ENCODE measurements at regions not wholly inside any gene's neighbourhood (a gene's known extent, or its start where the extent isn't known, plus 50 kb on each side); places are given as distances from the start of the nearest gene placed in this dataset.

DNA sequence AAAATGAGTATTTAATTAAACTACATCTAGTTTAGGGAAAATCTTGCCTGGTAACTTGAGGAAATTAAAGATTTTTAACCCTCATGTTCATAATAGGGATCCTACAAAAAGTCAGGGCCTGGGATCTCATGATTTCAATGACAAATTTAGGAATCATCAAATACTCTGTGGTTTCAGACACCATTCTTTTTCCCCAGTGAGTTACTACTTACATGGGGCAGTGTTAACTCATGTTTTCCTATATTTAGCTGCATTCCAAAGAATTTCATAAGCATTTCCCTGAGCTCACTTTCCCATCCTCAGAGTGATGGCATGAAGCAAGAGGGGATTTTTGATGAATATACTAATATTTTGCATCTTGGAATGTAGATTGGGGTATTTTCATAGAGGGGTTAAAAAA, 321.7 kb downstream of the CENPW start (continued):
- TF ChIP-seq, protein P1, sequence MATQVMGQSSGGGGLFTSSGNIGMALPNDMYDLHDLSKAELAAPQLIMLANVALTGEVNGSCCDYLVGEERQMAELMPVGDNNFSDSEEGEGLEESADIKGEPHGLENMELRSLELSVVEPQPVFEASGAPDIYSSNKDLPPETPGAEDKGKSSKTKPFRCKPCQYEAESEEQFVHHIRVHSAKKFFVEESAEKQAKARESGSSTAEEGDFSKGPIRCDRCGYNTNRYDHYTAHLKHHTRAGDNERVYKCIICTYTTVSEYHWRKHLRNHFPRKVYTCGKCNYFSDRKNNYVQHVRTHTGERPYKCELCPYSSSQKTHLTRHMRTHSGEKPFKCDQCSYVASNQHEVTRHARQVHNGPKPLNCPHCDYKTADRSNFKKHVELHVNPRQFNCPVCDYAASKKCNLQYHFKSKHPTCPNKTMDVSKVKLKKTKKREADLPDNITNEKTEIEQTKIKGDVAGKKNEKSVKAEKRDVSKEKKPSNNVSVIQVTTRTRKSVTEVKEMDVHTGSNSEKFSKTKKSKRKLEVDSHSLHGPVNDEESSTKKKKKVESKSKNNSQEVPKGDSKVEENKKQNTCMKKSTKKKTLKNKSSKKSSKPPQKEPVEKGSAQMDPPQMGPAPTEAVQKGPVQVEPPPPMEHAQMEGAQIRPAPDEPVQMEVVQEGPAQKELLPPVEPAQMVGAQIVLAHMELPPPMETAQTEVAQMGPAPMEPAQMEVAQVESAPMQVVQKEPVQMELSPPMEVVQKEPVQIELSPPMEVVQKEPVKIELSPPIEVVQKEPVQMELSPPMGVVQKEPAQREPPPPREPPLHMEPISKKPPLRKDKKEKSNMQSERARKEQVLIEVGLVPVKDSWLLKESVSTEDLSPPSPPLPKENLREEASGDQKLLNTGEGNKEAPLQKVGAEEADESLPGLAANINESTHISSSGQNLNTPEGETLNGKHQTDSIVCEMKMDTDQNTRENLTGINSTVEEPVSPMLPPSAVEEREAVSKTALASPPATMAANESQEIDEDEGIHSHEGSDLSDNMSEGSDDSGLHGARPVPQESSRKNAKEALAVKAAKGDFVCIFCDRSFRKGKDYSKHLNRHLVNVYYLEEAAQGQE (IDR thresholded peaks at IDR 0.05; ENCODE audit: low read depth), result no peak
- no peak for TF ChIP-seq FOSL1 (IDR thresholded peaks at IDR 0.05; ENCODE audit: low read depth)
- no peak for TF ChIP-seq POLR2A (IDR thresholded peaks at IDR 0.05; ENCODE audit: borderline replicate concordance, extremely low read depth, insufficient read depth, insufficient read length)
- no peak for TF ChIP-seq SRF (IDR thresholded peaks at IDR 0.05; ENCODE audit: low read depth)

DNA sequence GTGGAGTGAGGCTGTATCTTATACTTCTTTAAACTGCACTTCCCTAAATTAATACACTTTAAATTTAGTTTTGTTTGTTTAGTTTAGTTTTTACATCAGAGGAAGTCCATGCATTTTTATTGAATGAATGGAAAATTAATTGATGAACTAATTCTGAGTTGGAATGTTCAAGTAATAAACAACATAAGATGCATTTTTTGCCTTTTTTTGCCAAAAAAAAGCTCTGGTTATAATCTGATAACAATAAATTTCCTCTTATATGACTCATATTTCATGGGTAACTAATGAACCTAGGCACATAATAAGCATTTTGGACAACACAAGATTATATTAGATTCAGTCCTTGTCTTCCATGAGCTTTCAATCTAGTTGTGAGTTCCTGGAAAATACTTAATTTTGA, 323.1 kb downstream of the CENPW start:
- intact Hi-C loops (cut with micrococcal nuclease), result no loop called here

More for the DNA sequence above, 323.1 kb downstream of the CENPW start:
- Histone ChIP-seq H3K9ac (ENCODE audit: low read length) (no peak overlapping the region), H3K9me2 (ENCODE audit: insufficient read depth) (no peaks in the 10 kb centered on the region), H3K79me2 (ENCODE audit: insufficient read depth, low read length) (no peaks in the 10 kb centered on the region), H4K20me1 (ENCODE audit: insufficient read depth) (no peaks in the 10 kb centered on the region), H2AFZ (ENCODE audit: low read depth, low read length, poor library complexity, severe bottlenecking) (no peak overlapping the region), H3K9me3 (ENCODE audit: control insufficient read depth in 1 of 2, insufficient read depth in 1 of 2, low read depth in 1 of 2, low read length in 2 of 2) (no peaks in the 10 kb centered on the region), H3K36me3 (ENCODE audit: control insufficient read depth in 1 of 2, insufficient read depth in 2 of 2, low read length in 2 of 2) (no peaks in the 10 kb centered on the region), H3K4me1 (ENCODE audit: control insufficient read depth in 1 of 2, insufficient read depth in 2 of 2, low read length in 2 of 2) (no peaks in the 10 kb centered on the region), H3K27me3 (ENCODE audit: insufficient read depth, low read length) (no peaks in the 10 kb centered on the region), H3K4me3 (replicated peaks in 1 of 2; ENCODE audit: low read depth in 1 of 2, low read length in 2 of 2) (no peak overlapping the region), H3K4me2 (ENCODE audit: low read length) (no peak overlapping the region), H3K27ac (ENCODE audit: low read depth, low read length) (no peak overlapping the region)
- ChIA-PET RAD21 (ENCODE audit: low non-redundant PET in 1 of 2, low total read pairs in 2 of 2, uncharacterized antibody in 2 of 2, unreplicated experiment in 2 of 2) (no interaction called here), POLR2A (no interaction called here), CTCF (no interaction called here)
- no peak for DNase-seq (ENCODE audit: low read depth, low spot score)
- no TSS peak for BruUV-seq (replicated peaks)
- no peak for ATAC-seq
- TF ChIP-seq POLR2AphosphoS5 (IDR thresholded peaks at IDR 0.05; ENCODE audit: low read depth, low read length) (no peak), EZH2 (IDR thresholded peaks at IDR 0.05) (no peak), ZNF274 (IDR thresholded peaks at IDR 0.05; ENCODE audit: low read depth, low read length) (no peak), EGR1 (IDR thresholded peaks at IDR 0.05; ENCODE audit: low read depth) (no peak), FOSL1 (IDR thresholded peaks at IDR 0.05; ENCODE audit: low read depth) (no peak), EZH2phosphoT487 (IDR thresholded peaks at IDR 0.05; ENCODE audit: borderline replicate concordance) (no peak), CEBPB (IDR thresholded peaks at IDR 0.05; ENCODE audit: low read depth) (no peak), SRF (IDR thresholded peaks at IDR 0.05; ENCODE audit: low read depth) (no peak), JUND (IDR thresholded peaks at IDR 0.05) (no peak), CBX3 (IDR thresholded peaks at IDR 0.05; ENCODE audit: low read depth) (no peak), ELF1 (IDR thresholded peaks at IDR 0.05; ENCODE audit: borderline replicate concordance, low read depth) (no peak)
- TF ChIP-seq, protein P1 (IDR thresholded peaks at IDR 0.05; ENCODE audit: low read depth), result no peak
- TF ChIP-seq, protein P2, sequence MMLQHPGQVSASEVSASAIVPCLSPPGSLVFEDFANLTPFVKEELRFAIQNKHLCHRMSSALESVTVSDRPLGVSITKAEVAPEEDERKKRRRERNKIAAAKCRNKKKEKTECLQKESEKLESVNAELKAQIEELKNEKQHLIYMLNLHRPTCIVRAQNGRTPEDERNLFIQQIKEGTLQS (IDR thresholded peaks at IDR 0.05), result no peak
